Duodenal mucosa (tissue), 2 donors: ENCODE measurements at regions not wholly inside any gene's neighbourhood (a gene's known extent, or its start where the extent isn't known, plus 50 kb on each side); places are given as distances from the start of the nearest gene placed in this dataset.

Experiments used
- H3K27ac ChIP-seq: one replicate; pipeline ENCODE4 v1.7.0; 2013; ENCODE audit warnings: low read depth, low read length
- H3K27me3 ChIP-seq, 2 donors: one replicate each; pipeline ENCODE4 v1.7.0; 2013; ENCODE audit warnings: low read length in 2 of 2, control low read depth in 1 of 2; ENCODE audit not compliant: insufficient read depth in 2 of 2, control insufficient read depth in 1 of 2
- H3K36me3 ChIP-seq, 2 donors: one replicate each; pipeline ENCODE4 v1.7.0; 2013; ENCODE audit warnings: low read length in 2 of 2, control low read depth in 1 of 2; ENCODE audit not compliant: insufficient read depth in 2 of 2, control insufficient read depth in 1 of 2
- H3K4me1 ChIP-seq, 2 donors: one replicate each; pipeline ENCODE4 v1.7.0; 2013; ENCODE audit warnings: low read length in 2 of 2, control low read depth in 1 of 2; ENCODE audit not compliant: insufficient read depth in 2 of 2, control insufficient read depth in 1 of 2
- H3K4me3 ChIP-seq, 2 donors: one replicate each; pipeline ENCODE4 v1.7.0; 2013; ENCODE audit warnings: low read length in 2 of 2, low read depth in 1 of 2
- H3K9ac ChIP-seq, 2 donors: one replicate each; pipeline ENCODE4 v1.7.0; 2013; ENCODE audit warnings: low read length in 2 of 2, low read depth in 1 of 2
- H3K9me3 ChIP-seq, 2 donors: one replicate each; pipeline ENCODE4 v1.7.0; 2013; ENCODE audit warnings: low read length in 2 of 2, control low read depth in 1 of 2; ENCODE audit not compliant: control insufficient read depth in 1 of 2

- Histone ChIP-seq H3K27me3 (no peaks in the 10 kb centered on the region), H3K9ac (no peak overlapping the region), H3K9me3 (no peaks in the 10 kb centered on the region), H3K4me3 (no peak overlapping the region), H3K27ac (no peak overlapping the region), H3K4me1 (peaks cover 24 to 28% of the 10 kb centered on the region in 2 donors), H3K36me3 (no peaks in the 10 kb centered on the region)
These were observed 71.5 kb upstream of the DSG1 start for GRCh38 chr18:31246460-31246859.

- no peak overlapping the region for H3K27ac ChIP-seq
- no peak overlapping the region for H3K9ac ChIP-seq
- H3K4me1 ChIP-seq = peaks cover 19 to 20% of the 10 kb centered on the region in 2 donors
- H3K9me3 ChIP-seq = no peaks in the 10 kb centered on the region
- no peaks in the 10 kb centered on the region for H3K36me3 ChIP-seq
- H3K27me3 ChIP-seq = no peaks in the 10 kb centered on the region
- no peak overlapping the region for H3K4me3 ChIP-seq
These were observed 70.3 kb upstream of the DSG1 start for GRCh38 chr18:31247574-31248199.

- H3K36me3 ChIP-seq = no peaks in the 10 kb centered on the region
- no peak overlapping the region for H3K4me3 ChIP-seq
- peaks cover 9 to 11% of the 10 kb centered on the region in 2 donors for H3K4me1 ChIP-seq
- H3K9ac ChIP-seq = no peak overlapping the region
- H3K9me3 ChIP-seq = no peaks in the 10 kb centered on the region
- H3K27me3 ChIP-seq = no peaks in the 10 kb centered on the region
- no peak overlapping the region for H3K27ac ChIP-seq
These were observed 69.0 kb upstream of the DSG1 start for GRCh38 chr18:31248783-31249521.

GRCh38 chr18:31250902-31251301 is 67.1 kb upstream of the DSG1 start:
- Histone ChIP-seq H3K36me3 (no peaks in the 10 kb centered on the region), H3K27me3 (no peaks in the 10 kb centered on the region), H3K9ac (no peak overlapping the region), H3K27ac (no peak overlapping the region), H3K4me1 (no peaks in the 10 kb centered on the region), H3K9me3 (no peaks in the 10 kb centered on the region), H3K4me3 (no peak overlapping the region)

GRCh38 chr18:31252522-31252921 is 65.4 kb upstream of the DSG1 start:
- H3K27ac ChIP-seq = no peak overlapping the region
- H3K9ac ChIP-seq = no peak overlapping the region
- no peak overlapping the region for H3K4me3 ChIP-seq
- H3K4me1 ChIP-seq = no peaks in the 10 kb centered on the region
- H3K9me3 ChIP-seq = no peaks in the 10 kb centered on the region
- H3K36me3 ChIP-seq = no peaks in the 10 kb centered on the region
- H3K27me3 ChIP-seq = no peaks in the 10 kb centered on the region

- Histone ChIP-seq H3K9me3 (no peaks in the 10 kb centered on the region), H3K4me1 (no peaks in the 10 kb centered on the region), H3K4me3 (no peak overlapping the region), H3K27ac (no peak overlapping the region), H3K36me3 (no peaks in the 10 kb centered on the region), H3K9ac (no peak overlapping the region), H3K27me3 (no peaks in the 10 kb centered on the region)
These were observed 62.0 kb upstream of the DSG1 start for GRCh38 chr18:31255953-31256352.

- Histone ChIP-seq H3K27ac (no peak overlapping the region), H3K9ac (no peak overlapping the region), H3K36me3 (no peaks in the 10 kb centered on the region), H3K4me3 (no peak overlapping the region), H3K9me3 (no peaks in the 10 kb centered on the region), H3K4me1 (peaks cover 6% of the 10 kb centered on the region in 2 donors), H3K27me3 (no peaks in the 10 kb centered on the region)
These were observed 59.2 kb upstream of the DSG1 start for GRCh38 chr18:31258789-31259188.

GRCh38 chr18:31261792-31262582 is 56.0 kb upstream of the DSG1 start:
- Histone ChIP-seq H3K27ac (no peak overlapping the region), H3K9ac (no peak overlapping the region), H3K9me3 (no peaks in the 10 kb centered on the region), H3K36me3 (no peaks in the 10 kb centered on the region), H3K4me3 (no peak overlapping the region), H3K4me1 (peaks cover 6% of the 10 kb centered on the region in 2 donors), H3K27me3 (no peaks in the 10 kb centered on the region)

- Histone ChIP-seq H3K27me3 (no peaks in the 10 kb centered on the region), H3K4me3 (no peak overlapping the region), H3K4me1 (peaks cover 4 to 10% of the 10 kb centered on the region in 2 donors), H3K36me3 (no peaks in the 10 kb centered on the region), H3K27ac (no peak overlapping the region), H3K9me3 (no peaks in the 10 kb centered on the region), H3K9ac (no peak overlapping the region)
These were observed 50.0 kb upstream of the DSG1 start for GRCh38 chr18:31267823-31268481.
